Activated CD4-positive, alpha-beta T cell treated with anti-CD3 and anti-CD28 coated beads, Interleukin-2, amount 50 U/mL, for 24 hours (primary cell): ENCODE measurements at regions not wholly inside any gene's neighbourhood (a gene's known extent, or its start where the extent isn't known, plus 50 kb on each side); places are given as distances from the start of the nearest gene placed in this dataset.

Experiments
- DNase-seq, 2 donors: peaks; one replicate each; pipeline ENCODE4 v3.0.0-alpha.2; 2020; ENCODE audit warnings: low read depth in 1 of 2, low spot score in 1 of 2

DNA sequence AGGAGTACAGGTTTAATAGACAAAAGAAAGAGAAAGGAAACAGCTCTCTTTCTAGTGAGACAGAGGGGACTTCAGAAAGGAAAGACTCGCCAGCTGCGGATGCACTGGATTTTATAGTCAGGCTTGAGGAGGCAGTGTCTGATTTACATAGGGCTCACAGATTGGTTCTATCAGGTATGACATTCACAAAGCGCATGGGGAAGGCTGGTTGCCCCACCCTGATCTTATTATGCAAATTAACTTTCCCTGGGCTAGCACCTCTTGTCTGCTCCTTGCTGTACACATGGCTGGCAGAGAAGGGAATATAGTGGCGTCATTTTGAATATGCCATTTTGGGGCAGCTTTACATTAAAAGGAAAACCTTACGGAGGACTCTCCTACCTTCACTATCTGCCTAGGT, 938.4 kb upstream of the SEMA6D start:
- DNase-seq, result no peak

DNA sequence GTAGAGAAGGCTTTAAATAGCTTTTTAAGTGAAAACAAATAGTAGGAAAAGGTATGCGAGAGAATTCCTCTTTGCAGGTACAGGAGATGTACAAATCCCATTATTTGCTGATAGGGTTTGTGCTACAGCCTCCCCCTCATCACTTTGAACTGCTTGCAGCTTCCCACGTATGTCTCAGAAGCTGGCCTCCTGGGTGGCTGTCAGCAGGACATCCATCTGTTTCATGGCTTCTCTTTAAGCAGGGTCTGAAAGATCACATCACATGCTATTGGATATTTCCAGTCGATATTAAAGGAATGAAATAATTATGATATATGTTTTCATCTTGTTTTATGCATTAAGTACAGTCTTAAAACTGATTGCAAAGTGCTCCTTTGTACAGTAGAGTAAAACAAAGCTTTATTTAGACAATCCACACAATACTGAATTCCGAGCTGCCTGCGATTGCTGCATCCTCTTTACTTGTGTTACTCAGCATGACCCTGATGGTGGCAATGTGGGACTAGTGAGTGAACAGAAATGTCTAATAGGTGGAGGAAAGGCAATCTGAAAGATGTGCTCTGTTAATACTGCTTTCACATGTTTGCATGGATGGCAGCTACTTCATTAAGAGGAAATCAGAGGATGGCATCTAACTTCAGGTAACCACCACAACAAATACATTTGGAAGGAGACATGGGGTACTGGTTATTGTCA, 930.6 kb upstream of the SEMA6D start:
- DNase-seq, result no peak

DNA sequence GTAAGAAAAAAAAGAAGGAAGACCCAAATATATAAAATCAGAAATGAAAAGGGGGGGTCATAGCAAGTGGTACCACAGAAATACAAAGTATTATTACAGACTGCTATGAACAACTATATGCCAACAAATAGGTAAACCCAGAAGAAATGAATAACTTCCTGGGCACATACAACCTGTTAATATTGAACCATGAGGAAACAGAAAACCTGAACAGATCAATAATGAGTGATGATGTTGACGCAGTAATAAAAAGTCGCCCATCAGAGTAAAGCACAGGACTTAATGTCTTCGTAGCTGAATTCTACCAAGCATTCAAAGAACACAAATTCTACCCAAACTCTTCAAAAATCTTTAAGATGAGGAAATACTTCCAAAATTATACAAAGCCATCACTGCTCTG, 921.6 kb upstream of the SEMA6D start:
- DNase-seq, result no peak

DNA sequence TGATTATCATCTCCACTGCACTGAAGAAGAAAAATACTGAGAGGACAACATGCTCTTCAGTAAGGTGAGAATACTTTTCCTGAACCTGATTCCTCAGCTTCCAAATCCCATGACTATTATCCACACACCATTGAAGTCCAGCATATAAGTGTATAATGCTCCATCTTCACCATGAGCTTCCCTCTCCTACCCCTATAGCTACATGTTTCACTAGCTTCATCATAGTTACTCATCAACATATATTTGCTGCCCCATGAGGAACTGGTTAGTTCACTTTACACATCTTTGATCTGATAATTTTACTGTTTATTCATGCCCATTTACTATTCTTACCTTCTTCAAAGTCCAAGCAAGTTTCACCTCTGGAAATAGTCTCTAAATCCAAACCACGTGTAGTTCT, 908.5 kb upstream of the SEMA6D start:
- DNase-seq, result no peak

DNA sequence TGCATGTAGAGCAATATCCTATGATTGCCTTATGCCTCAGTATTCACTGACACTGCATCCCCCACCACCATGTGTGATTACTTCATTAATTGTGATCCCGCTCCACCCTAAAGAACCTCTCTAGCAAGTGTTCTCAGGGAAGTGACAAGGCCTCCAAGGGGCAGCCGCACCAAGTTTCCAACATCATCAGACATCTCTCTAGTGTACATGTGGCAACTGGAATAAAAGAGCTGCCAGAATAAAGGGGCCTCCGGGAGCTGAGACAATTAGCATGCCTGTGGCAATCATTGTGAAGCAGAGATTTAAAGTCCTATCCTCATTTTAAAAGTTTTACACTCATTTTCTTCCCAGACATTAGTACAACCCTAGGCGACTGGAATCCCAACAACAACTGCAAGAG, 902.1 kb upstream of the SEMA6D start:
- DNase-seq, result no peak

DNA sequence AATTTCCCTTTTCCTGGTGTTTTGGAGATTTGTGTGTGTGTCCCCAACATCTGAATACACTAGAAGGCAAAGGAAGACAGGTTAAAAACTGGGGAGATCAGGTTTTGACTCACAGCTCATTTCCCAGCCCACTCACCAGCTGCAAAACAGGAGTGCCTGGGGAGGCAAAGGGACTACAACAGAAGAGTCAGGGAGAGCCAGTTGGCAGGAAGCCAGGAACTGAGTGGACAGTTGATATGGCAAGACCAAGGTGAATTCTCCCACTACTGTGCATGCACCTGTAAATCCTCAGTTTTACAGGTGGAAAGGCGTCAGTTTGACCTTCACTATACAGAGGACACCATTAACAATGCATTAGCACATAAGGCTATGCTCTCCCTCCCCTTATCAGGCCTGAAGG, 901.5 kb upstream of the SEMA6D start:
- no peak for DNase-seq

DNA sequence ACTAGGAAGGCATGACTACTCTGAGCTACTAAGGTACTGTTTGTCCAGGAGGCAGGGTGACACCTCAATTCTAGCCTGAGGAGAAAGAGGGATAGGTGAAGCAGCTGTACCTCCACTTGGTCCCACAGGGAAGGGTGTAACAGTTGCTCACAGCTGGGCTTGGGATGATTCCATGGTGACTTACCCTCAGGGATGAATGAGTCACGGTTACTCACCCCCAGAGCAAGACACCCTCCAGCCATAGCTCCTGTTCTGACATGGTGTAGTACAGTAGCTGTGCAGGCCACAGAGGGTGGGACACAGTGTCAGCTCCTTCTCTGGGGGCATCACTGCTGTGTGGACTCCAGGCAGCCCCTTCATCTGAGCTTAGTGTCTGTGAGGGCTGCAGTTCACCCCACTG, 868.6 kb upstream of the SEMA6D start:
- no peak for DNase-seq

DNA sequence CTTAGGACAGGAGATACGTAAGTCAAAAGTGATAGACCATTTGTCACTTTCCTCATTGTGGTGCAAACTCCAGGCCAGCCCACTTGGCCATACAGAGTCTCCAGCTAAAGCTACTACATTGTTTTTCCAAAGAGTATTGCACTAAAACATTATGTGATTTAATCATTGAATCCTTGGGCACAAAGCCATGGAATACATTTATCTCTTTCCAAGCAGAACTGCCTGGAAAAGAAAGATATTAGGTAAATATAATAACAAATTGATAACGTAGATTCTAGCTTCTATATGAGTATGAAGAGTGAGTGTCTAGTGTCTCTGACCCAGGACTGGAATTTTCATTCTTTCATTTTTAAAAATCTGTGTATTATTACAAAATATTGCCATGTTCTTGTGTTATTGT, 863.7 kb upstream of the SEMA6D start:
- DNase-seq, result no peak

DNA sequence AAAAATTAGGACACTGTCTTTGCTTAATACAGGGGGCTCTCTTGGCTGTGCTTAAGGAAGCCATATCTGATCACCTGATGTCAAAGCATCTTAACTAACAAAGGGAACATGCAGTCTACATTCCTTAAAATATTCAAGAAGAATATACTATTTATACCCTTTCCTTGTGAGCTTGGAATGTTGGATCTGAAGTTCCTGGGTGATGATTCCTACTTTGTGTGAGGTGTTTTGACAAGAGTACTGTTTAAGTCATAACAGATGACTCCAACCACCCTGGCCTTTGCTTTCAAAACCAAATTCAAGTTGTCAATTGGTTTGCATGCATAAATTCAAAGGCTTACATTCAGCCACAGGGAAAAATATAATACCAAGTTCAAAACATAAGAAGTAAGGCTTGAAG, 862.7 kb upstream of the SEMA6D start:
- DNase-seq, result no peak

DNA sequence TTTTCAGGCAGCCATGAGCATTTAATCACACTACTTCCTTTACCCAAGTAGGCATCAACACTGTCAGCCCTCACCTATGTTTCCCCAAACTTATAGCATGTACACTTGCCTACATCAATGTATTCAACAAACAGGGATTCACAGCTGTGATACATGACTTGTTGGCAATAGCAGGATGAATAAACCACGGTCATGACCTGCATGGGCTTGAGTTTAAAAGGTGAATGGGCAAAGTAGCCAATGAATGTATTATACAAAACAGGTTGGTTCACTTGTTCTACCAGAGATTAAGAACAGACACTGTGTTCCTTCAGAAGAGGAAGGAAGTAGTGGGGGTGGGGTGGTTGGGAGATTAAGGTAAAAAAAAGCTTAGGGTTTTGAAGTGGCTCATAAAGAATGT, 861.9 kb upstream of the SEMA6D start:
- DNase-seq, result no peak

DNA sequence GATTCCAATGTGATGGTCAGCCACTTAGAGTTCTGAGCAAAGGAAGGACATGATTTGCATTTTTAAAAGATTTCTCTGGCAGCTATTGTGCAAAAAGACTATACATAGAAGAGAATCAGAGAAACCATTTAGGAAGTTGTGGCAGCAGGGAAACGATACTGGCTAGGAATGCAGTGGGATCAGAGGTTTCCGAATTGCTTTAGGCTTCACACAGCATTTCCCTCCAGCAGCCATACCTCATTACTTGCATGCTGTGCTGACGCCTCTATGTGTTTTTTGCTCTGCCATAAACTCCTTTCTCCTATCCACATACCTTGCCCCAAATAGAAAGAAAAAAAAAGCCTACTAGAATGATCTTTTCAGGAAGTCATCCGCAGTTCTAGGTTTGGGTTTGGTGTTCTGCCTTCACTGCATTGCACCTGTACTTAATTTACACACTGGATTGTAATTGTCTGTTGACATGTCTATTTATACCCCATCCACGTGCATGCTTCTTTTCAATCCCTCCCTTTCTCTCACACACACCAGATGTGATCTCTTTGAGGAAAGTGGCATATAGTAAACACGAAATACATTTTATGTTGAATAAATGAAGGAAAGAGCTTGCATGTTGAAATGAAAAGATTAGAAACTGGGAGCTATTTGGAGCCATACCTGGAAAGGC, 860.3 kb upstream of the SEMA6D start:
- DNase-seq, result no peak

DNA sequence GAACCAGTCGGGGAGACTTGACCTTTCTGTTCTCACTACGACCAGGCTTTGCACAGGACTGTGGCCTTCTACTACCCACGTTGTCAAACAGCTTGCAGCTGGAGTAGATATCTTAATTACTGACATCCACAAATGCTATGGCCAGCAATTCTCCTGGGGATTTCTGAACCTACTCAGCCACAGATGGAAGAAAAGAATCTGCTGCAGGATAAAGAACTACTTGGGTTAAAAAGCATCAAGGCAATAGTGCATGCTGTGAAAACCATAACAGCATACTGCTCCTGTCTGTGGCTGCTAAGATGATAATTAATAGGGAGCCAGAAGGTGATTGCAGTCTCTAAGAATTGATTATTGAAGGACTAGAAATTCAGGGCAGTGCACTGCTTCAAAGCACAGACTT, 859.2 kb upstream of the SEMA6D start:
- no peak for DNase-seq

DNA sequence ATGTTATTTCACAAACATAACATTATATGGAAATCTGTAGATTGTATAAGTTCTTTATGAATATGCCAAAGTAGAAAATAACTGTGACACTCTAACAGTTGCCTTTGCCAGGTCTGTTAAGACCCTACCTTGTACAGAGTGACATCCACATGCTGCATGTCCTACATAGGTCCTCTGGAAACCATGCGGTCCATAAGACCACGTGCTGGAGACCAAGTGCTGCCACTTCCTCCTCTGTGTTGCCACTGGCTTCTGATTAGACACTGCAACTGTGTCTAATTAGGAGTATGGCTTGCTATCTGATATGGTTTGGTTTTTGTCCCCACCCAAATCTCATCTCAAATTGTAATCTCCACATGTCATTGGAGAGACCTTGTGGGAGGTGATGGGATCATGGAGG, 855.5 kb upstream of the SEMA6D start:
- DNase-seq, result no peak

DNA sequence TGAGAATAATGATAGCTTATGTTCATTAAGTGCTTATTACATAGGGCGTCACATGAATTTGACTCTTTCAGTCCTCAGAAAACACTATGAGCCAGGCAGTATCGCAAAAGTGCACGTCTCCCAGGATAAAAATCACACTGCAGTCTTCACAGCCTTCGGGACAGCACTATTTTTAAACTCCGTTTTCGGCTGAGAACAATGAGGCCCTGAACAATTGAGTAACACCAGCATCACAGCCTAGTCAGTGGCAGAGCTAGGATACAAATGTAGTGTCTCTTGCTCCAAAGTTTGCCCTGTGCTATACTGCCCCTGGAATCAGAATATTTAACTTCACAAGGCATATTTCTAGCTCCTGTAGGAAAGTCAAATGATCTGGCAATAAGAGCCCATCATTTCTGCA, 852.1 kb upstream of the SEMA6D start:
- DNase-seq, result no peak

DNA sequence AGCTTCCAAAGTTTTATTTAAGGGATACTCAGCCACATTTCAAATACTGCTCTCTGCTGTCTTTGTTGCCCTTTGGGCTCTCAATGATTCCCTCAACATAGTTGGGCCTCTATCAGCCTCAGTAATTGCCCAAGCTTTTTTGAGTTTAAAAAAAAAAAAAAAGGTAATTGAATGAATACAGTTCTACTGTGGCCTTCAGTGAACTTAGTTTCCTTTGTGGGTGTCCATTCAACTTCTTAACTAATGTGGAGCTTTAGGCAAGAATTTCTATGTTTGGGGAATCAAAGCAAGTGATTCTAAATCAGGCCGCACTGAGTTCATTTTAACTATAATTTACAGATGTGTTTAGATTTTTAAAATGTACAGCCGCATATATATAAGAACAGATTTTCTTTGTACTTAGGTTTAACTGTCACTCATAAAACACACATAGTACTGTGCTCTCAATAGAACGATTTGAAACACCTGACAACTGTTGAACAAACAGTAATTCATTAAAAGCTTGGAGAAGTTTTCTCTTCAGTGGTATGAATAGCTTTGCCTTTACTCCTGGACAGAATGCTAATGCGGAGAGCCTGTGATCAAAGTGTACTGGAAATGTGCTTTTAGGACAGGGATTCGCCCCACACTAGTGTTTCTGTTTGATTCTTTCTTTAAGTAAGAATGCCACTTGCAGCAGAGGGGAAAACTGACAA, 844.9 kb upstream of the SEMA6D start:
- no peak for DNase-seq

DNA sequence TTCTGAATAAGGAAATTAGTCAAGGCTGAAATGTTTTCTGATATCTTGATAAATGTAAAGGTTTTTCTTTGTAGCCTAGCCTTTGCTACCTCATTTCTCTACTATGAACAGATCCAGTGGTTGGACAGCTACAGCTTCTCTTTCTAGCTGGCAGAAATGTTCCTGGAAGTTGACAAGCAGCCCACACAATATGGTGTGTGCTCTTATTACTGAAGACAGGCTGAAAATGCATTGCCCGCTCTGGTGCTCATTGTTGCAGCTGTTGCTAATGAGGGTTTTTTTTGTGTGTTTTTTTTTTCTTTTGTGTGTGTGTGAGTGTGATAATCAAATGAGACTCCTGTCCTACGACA, 844.3 kb upstream of the SEMA6D start:
- DNase-seq, result no peak

DNA sequence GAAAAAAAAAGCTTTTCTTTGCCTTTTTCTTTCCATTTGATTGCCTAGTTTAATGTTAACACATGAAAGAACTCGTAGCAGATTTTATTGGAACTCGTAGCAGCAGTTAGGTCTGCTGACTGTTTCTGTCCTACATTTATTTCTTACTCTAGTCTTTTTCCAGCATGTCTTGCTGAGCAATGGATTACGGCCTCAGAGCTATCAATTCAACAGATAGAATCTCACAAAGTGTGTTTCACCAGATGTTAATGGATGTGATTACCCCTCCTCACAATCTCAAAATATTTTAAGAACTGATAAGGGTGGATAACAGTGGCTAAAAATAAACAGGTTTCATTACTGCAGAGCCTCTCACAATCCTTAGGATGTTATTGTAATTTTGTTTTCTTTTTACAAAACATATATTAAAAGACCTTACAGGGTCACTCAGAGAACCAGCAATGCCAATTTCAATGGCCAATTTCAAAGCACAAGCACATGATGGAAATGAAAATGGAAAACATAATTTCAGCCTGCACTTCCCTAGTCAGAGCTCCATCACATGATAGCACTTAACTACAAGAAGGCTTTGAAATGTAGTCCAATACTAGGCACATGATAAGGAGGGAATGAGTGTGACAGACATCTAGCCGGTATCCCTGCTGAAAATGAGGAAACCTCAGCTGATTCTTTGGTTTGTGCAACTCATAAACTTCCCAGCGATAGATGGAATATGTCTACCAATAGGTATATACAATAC, 838.1 kb upstream of the SEMA6D start:
- no peak for DNase-seq

DNA sequence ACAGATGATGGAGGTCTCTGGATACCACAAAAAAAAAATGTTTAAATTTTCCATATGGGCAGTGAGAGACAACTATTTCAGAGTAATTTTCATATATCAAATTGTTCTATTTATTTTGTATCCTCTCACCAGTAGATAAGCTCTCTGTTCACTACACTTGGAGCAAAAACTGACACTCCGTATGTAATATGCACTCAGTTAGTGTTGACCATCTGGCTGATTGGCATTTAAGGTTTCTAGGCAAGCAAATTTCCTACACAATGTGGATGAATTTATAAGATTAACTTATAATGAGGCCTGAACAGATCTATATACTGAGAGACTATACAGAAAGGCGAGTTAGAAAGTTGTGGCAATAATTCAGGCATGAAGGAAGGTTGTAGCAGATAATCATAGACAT, 836.5 kb upstream of the SEMA6D start:
- no peak for DNase-seq

DNA sequence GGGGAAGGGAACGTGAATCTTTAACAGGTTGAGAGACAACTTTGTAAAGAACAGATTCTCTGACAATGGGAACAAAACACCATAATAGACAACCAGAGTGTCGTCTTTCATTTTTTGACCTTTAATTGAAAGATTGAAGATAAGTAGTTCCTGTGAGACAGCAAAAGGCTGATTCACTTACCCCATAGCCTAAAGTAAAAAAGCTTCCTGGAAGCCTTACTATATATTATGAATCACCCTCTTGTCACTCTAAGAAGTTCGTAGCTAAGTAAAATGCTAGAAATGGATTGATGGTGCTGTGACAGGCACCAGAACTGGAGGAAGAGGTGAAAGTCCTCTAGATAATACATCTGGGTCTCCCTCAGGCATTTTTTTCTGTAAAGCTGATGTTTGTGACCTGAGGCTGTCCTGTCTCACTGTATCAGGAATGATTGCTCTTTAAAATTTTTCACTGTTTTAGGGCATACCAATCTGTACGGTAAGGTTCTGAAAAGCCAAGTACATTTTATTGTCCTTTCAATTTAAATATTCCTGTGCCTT, 824.6 kb upstream of the SEMA6D start:
- no peak for DNase-seq

DNA sequence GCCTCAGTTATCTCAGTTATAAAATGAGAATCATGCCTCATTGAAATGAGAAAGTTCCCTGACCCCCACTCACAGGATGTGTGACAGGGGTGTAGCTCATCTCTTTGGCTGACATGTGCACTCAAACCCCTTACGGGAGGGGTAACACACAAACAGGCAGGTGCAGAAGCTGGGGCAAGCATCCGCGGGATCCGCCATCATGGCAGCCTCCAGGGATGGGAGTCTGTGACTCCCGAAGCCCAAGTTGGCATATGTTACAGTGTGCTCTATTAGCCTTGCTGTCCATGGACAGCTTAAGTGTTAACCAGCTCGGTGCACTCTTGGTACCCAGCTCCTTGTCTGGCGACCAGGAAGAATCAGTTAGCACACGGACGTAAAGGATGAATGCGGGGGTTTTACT, 822.7 kb upstream of the SEMA6D start:
- no peak for DNase-seq

DNA sequence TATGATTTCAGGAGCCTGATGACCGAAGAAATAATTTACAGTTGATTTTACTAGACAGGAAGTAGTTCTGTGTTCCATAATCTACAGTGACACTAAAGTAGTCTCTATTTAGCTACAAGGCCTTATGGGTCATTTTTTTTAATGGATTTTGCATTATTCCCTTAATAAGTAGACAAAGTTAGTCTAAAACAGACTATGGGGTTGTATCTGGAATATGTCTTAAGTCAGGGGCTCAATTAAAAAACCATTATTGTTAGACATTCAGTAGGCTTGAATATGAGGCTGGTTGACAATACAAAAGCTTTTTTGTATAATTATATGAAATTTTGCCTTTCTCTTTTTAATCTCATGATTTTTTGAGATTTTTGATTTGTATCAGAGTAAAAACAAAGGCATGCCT, 820.0 kb upstream of the SEMA6D start:
- DNase-seq, result no peak

DNA sequence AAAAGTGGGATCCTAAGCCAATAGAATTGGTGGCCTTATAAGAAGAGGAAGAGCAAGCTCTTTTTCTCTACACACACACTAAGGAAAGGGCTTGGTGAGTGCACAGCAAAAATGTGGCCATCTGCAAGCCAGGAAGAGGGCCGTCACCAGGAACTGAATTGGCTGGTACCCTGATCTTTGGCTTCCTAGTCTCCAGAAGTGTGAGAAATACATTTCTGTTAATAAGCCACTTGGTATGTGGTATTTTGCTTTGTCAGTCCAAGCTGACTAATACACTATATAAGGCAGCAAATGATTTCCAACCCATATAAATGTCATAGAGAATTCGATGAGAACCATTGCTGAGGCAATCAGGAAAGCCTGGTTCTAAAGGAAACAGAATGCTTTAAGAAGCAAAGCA, 816.3 kb upstream of the SEMA6D start:
- no peak for DNase-seq
